A673 (cell line): ENCODE measurements at regions not wholly inside any gene's neighbourhood (a gene's known extent, or its start where the extent isn't known, plus 50 kb on each side); places are given as distances from the start of the nearest gene placed in this dataset.

Experiments used
- CTCF ChIP-seq: fragments of 300-800, 200-600 bp; sonication (generic); conservative IDR thresholded peaks from 2 replicates; pipeline ENCODE4 v1.5.1; 2017; ENCODE audit warnings: low read depth, mild to moderate bottlenecking, antibody characterized with exemption, low read length, moderate library complexity, mixed read lengths
- EZH2 ChIP-seq: fragments of 200-600 bp; sonication (generic); IDR thresholded peaks from 2 replicates; pipeline ENCODE4 v1.6.1; 2017; ENCODE audit warnings: borderline replicate concordance, low read depth, mild to moderate bottlenecking, mixed read lengths, antibody characterized with exemption, low read length; ENCODE audit not compliant: poor library complexity, severe bottlenecking

GRCh38 chr15:93305306-93305705 is 216.3 kb upstream of the RGMA start:
- no peak for TF ChIP-seq CTCF
- TF ChIP-seq EZH2: no peak
